ENCODE measurements at regions not wholly inside any gene's neighbourhood (a gene's known extent, or its start where the extent isn't known, plus 50 kb on each side); places are given as distances from the start of the nearest gene placed in this dataset.

DNA sequence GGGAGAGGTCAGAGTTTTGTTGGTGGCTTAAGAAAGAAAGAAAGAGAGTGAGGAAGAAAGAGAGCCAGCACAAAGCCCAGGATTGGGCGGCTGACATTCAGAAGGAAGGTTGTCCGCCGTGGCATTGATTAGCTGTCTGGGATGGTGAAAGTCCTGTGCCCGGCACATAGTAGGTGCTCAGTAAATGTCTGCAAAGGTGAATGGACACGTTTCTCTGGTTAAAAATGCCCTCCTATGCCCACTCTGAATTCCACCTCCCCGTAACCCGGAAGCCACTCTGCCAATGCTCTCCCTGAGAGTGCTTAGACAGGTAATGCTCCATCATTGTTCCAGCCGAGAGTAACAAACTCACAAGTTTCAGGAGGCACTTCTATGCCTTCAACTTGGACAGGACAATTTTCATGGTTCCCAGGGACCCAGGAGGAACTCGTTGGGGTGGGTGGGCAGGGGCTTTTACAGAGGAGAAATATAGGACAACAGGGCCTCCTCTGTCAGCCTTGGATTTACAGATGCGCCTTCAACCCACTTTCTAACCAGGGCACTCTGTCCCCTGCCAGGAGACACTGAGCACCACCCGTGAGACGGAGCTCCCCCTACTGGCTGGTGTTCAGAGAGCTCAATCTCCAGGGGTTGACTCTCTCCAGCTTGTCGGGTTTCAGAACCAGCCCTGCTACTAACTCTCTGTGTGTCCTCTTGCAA, 411.5 kb upstream of the ZMIZ1 start:
- H3K4me1 Mint-ChIP-seq (ENCODE audit: low read depth, unreplicated experiment) = no peaks in the 10 kb centered on the region
- H3K36me3 Mint-ChIP-seq (ENCODE audit: unreplicated experiment) = peaks cover 4% of the 10 kb centered on the region
- peak; percentile 79 for DNase-seq
- peak overlapping the region; percentile 45 for H3K27ac Mint-ChIP-seq (ENCODE audit: unreplicated experiment)
- peaks cover 4% of the 10 kb centered on the region for H3K27me3 Mint-ChIP-seq (ENCODE audit: unreplicated experiment)
- TF ChIP-seq, protein P1, sequence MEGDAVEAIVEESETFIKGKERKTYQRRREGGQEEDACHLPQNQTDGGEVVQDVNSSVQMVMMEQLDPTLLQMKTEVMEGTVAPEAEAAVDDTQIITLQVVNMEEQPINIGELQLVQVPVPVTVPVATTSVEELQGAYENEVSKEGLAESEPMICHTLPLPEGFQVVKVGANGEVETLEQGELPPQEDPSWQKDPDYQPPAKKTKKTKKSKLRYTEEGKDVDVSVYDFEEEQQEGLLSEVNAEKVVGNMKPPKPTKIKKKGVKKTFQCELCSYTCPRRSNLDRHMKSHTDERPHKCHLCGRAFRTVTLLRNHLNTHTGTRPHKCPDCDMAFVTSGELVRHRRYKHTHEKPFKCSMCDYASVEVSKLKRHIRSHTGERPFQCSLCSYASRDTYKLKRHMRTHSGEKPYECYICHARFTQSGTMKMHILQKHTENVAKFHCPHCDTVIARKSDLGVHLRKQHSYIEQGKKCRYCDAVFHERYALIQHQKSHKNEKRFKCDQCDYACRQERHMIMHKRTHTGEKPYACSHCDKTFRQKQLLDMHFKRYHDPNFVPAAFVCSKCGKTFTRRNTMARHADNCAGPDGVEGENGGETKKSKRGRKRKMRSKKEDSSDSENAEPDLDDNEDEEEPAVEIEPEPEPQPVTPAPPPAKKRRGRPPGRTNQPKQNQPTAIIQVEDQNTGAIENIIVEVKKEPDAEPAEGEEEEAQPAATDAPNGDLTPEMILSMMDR (IDR thresholded peaks at IDR 0.05; ENCODE audit: partially characterized antibody, unreplicated experiment) = peak; percentile 57
- H3K9me3 Mint-ChIP-seq (ENCODE audit: unreplicated experiment) = peaks cover 6% of the 10 kb centered on the region
- no peak overlapping the region for H3K4me3 Mint-ChIP-seq (ENCODE audit: unreplicated experiment)

DNA sequence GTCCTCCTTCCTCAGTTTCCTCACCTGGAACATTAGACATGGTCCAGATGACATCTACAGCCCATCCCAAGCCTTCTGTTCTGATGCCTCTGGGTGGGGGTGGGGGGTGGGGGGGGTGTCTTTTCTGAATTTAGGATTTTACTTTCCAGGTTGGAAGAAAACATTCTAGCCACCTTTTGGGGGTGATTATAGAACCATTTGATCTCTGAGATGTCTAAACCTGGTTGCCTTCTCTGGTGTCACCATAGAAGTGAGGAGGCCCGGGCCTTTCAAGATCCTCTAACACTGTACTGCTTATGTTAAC, 411.0 kb upstream of the ZMIZ1 start:
- Mint-ChIP-seq H3K4me3 (ENCODE audit: unreplicated experiment) (no peak overlapping the region), H3K36me3 (ENCODE audit: unreplicated experiment) (peaks cover 4% of the 10 kb centered on the region), H3K27me3 (ENCODE audit: unreplicated experiment) (peaks cover 4% of the 10 kb centered on the region), H3K9me3 (ENCODE audit: unreplicated experiment) (peaks cover 6% of the 10 kb centered on the region), H3K27ac (ENCODE audit: unreplicated experiment) (peak overlapping the region; percentile 45), H3K4me1 (ENCODE audit: low read depth, unreplicated experiment) (no peaks in the 10 kb centered on the region)
- TF ChIP-seq, protein P1 (IDR thresholded peaks at IDR 0.05; ENCODE audit: partially characterized antibody, unreplicated experiment) = no peak
- DNase-seq = no peak

DNA sequence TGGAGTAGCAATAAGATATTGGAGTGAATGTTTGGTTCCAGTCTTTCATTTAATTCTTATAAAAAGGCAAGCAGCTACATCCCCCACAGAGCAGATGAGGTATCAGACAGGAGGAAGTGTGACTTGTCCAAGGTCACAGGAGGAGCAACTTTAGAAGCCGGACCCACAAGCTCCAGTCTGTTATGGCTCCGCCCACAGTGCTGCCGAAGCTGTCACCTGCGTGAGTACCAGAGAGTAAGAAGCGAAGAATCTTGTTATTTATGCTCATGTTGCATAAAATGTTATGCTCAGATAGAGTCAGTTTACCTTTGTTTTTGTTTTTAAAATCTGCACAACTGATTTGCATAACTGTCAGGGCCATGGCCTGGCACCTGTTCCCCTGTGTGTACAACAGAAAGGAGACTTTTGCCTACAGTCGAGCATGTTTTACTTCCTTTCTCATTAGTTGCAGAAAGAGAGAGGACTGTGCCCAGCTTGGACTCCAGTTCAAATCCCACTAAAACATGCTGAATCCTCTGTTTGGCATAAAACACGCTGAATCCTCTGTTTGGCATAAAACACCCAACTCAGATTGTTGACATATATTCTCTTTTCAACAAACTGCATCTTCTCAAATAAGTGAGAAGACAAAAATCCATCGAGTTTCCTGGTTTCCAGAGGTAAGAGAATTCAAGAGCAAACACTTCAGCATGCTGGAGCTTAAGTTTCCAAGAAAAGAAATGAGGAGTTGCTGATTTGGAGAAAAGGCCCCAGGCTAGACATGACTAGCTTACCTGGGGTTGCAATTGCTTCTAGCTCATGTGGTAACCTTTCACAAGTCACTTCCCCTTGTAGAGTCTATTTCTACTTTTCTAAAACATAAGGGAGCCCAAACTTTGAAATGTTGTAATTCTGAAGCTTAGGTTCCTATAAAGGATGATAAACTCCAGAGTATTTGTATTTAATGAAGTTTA, 409.8 kb upstream of the ZMIZ1 start:
- TF ChIP-seq, protein P1 (IDR thresholded peaks at IDR 0.05; ENCODE audit: partially characterized antibody, unreplicated experiment) = no peak
- Mint-ChIP-seq H3K9me3 (ENCODE audit: unreplicated experiment) (peaks cover 5% of the 10 kb centered on the region), H3K27ac (ENCODE audit: unreplicated experiment) (no peak overlapping the region), H3K4me3 (ENCODE audit: unreplicated experiment) (no peak overlapping the region), H3K4me1 (ENCODE audit: low read depth, unreplicated experiment) (no peaks in the 10 kb centered on the region), H3K27me3 (ENCODE audit: unreplicated experiment) (peaks cover 3% of the 10 kb centered on the region), H3K36me3 (ENCODE audit: unreplicated experiment) (peaks cover 3% of the 10 kb centered on the region)
- DNase-seq = no peak

DNA sequence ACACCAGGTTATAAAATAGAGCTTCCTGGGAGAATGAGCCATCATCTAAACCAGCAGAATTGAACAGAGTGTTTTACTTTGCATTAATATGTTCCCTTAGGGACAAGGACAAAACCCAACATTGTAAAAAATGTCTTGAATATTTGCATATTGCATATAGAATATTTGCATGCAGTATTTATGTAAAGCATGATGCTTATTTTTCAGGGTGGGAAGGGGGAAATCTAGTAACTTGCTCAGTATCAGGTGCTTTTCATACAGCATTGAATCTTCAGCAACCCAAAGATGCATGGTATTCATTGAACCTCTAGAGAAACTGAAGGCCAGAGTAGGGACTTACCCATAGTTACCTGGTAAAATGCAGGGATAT, 409.2 kb upstream of the ZMIZ1 start:
- H3K36me3 Mint-ChIP-seq (ENCODE audit: unreplicated experiment) = peaks cover 1% of the 10 kb centered on the region
- TF ChIP-seq, protein P1 (IDR thresholded peaks at IDR 0.05; ENCODE audit: partially characterized antibody, unreplicated experiment) = no peak
- no peaks in the 10 kb centered on the region for H3K4me1 Mint-ChIP-seq (ENCODE audit: low read depth, unreplicated experiment)
- no peak overlapping the region for H3K27ac Mint-ChIP-seq (ENCODE audit: unreplicated experiment)
- peaks cover 1% of the 10 kb centered on the region for H3K9me3 Mint-ChIP-seq (ENCODE audit: unreplicated experiment)
- no peak overlapping the region for H3K4me3 Mint-ChIP-seq (ENCODE audit: unreplicated experiment)
- no peak for DNase-seq
- H3K27me3 Mint-ChIP-seq (ENCODE audit: unreplicated experiment) = peaks cover 2% of the 10 kb centered on the region
